IPS-18c (cell line): ENCODE measurements at regions not wholly inside any gene's neighbourhood (a gene's known extent, or its start where the extent isn't known, plus 50 kb on each side); places are given as distances from the start of the nearest gene placed in this dataset.

Experiments
- H3K4me3 ChIP-seq: 2 replicates; pipeline ENCODE4 v1.7.0; 2013; ENCODE audit warnings: low read depth, mild to moderate bottlenecking, low read length, moderate library complexity; ENCODE audit not compliant: insufficient read depth
- H3K9me3 ChIP-seq: one replicate; pipeline ENCODE4 v1.6.1; 2013; ENCODE audit warnings: mild to moderate bottlenecking, low read length, moderate library complexity; ENCODE audit not compliant: control insufficient read depth, insufficient read depth

GRCh38 chr3:83002869-83003445, 1241.5 kb upstream of the GBE1 start:
- Histone ChIP-seq H3K4me3 (no peak overlapping the region), H3K9me3 (no peaks in the 10 kb centered on the region)

GRCh38 chr3:82999777-83000176, 1238.3 kb upstream of the GBE1 start:
- Histone ChIP-seq H3K9me3 (no peaks in the 10 kb centered on the region), H3K4me3 (no peak overlapping the region)

- Histone ChIP-seq H3K4me3 (no peak overlapping the region), H3K9me3 (no peaks in the 10 kb centered on the region)
These were observed 1216.9 kb upstream of the GBE1 start for GRCh38 chr3:82978368-82978767.

- Histone ChIP-seq H3K9me3 (no peaks in the 10 kb centered on the region), H3K4me3 (no peak overlapping the region)
These were observed 1216.4 kb upstream of the GBE1 start for GRCh38 chr3:82977871-82978270.

- Histone ChIP-seq H3K4me3 (no peak overlapping the region), H3K9me3 (no peaks in the 10 kb centered on the region)
These were observed 1212.3 kb upstream of the GBE1 start for GRCh38 chr3:82973791-82974190.

GRCh38 chr3:82960379-82960778, 1198.9 kb upstream of the GBE1 start:
- no peaks in the 10 kb centered on the region for H3K9me3 ChIP-seq
- H3K4me3 ChIP-seq = no peak overlapping the region

- no peak overlapping the region for H3K4me3 ChIP-seq
- H3K9me3 ChIP-seq = no peaks in the 10 kb centered on the region
These were observed 1196.3 kb upstream of the GBE1 start for GRCh38 chr3:82957696-82958095.

GRCh38 chr3:82957079-82957478, 1195.6 kb upstream of the GBE1 start:
- Histone ChIP-seq H3K4me3 (no peak overlapping the region), H3K9me3 (no peaks in the 10 kb centered on the region)

GRCh38 chr3:82954486-82954885, 1193.0 kb upstream of the GBE1 start:
- no peaks in the 10 kb centered on the region for H3K9me3 ChIP-seq
- no peak overlapping the region for H3K4me3 ChIP-seq

GRCh38 chr3:82942041-82942440, 1180.6 kb upstream of the GBE1 start:
- Histone ChIP-seq H3K9me3 (no peaks in the 10 kb centered on the region), H3K4me3 (no peak overlapping the region)

- Histone ChIP-seq H3K9me3 (no peaks in the 10 kb centered on the region), H3K4me3 (no peak overlapping the region)
These were observed 1178.7 kb upstream of the GBE1 start for GRCh38 chr3:82940124-82940523.

- no peak overlapping the region for H3K4me3 ChIP-seq
- H3K9me3 ChIP-seq = no peaks in the 10 kb centered on the region
These were observed 1178.1 kb upstream of the GBE1 start for GRCh38 chr3:82939491-82940097.

GRCh38 chr3:82938821-82939328, 1177.4 kb upstream of the GBE1 start:
- no peak overlapping the region for H3K4me3 ChIP-seq
- no peaks in the 10 kb centered on the region for H3K9me3 ChIP-seq

- H3K9me3 ChIP-seq = no peaks in the 10 kb centered on the region
- no peak overlapping the region for H3K4me3 ChIP-seq
These were observed 1166.1 kb upstream of the GBE1 start for GRCh38 chr3:82927309-82928253.

- no peaks in the 10 kb centered on the region for H3K9me3 ChIP-seq
- H3K4me3 ChIP-seq = no peak overlapping the region
These were observed 1129.6 kb upstream of the GBE1 start for GRCh38 chr3:82891028-82891427.

- H3K4me3 ChIP-seq = no peak overlapping the region
- H3K9me3 ChIP-seq = no peaks in the 10 kb centered on the region
These were observed 1121.6 kb upstream of the GBE1 start for GRCh38 chr3:82883072-82883471.

- Histone ChIP-seq H3K9me3 (no peaks in the 10 kb centered on the region), H3K4me3 (no peak overlapping the region)
These were observed 1114.0 kb upstream of the GBE1 start for GRCh38 chr3:82875401-82875800.

GRCh38 chr3:82839871-82840270, 1078.4 kb upstream of the GBE1 start:
- Histone ChIP-seq H3K9me3 (no peaks in the 10 kb centered on the region), H3K4me3 (no peak overlapping the region)
